Parathyroid adenoma (tissue), 2 donors: ENCODE measurements at regions not wholly inside any gene's neighbourhood (a gene's known extent, or its start where the extent isn't known, plus 50 kb on each side); places are given as distances from the start of the nearest gene placed in this dataset.

Experiments used
- H2AFZ ChIP-seq: fragments of 300-600 bp; sonication (generic); one replicate; pipeline ENCODE4 v1.7.0; 2017; ENCODE audit warnings: antibody characterized with exemption, mild to moderate bottlenecking
- H3K27ac ChIP-seq: fragments of 300-600 bp; sonication (generic); one replicate; pipeline ENCODE4 v1.7.0; 2017
- H3K27me3 ChIP-seq: fragments of 300-600 bp; sonication (generic); one replicate; pipeline ENCODE4 v1.7.0; 2017; ENCODE audit warnings: low read length; ENCODE audit not compliant: control insufficient read depth, insufficient read depth
- H3K36me3 ChIP-seq: fragments of 300-600 bp; sonication (generic); one replicate; pipeline ENCODE4 v1.7.0; 2017; ENCODE audit warnings: low read length; ENCODE audit not compliant: control insufficient read depth, insufficient read depth
- H3K4me1 ChIP-seq: fragments of 300-600 bp; sonication (generic); one replicate; pipeline ENCODE4 v1.7.0; 2017; ENCODE audit warnings: control low read depth
- H3K4me2 ChIP-seq: fragments of 300-600 bp; sonication (generic); one replicate; pipeline ENCODE4 v1.7.0; 2017; ENCODE audit warnings: low read length
- H3K4me3 ChIP-seq: fragments of 300-600 bp; sonication (generic); one replicate; pipeline ENCODE4 v1.7.0; 2017; ENCODE audit warnings: low read depth, low read length
- H3K79me2 ChIP-seq: fragments of 300-600 bp; sonication (generic); one replicate; pipeline ENCODE4 v1.7.0; 2017; ENCODE audit warnings: control low read depth
- H3K9ac ChIP-seq: fragments of 300-600 bp; sonication (generic); one replicate; pipeline ENCODE4 v1.7.0; 2017; ENCODE audit warnings: mild to moderate bottlenecking
- H3K9me3 ChIP-seq: fragments of 300-600 bp; sonication (generic); one replicate; pipeline ENCODE4 v1.7.0; 2017; ENCODE audit warnings: low read length; ENCODE audit not compliant: control insufficient read depth
- CTCF ChIP-seq: fragments of 300-600 bp; sonication (generic); IDR thresholded peaks from one replicate; pipeline ENCODE4 v1.7.0; 2017; ENCODE audit warnings: antibody characterized with exemption, mild to moderate bottlenecking
- donor health status: primary hyperparathyroidism.

DNA sequence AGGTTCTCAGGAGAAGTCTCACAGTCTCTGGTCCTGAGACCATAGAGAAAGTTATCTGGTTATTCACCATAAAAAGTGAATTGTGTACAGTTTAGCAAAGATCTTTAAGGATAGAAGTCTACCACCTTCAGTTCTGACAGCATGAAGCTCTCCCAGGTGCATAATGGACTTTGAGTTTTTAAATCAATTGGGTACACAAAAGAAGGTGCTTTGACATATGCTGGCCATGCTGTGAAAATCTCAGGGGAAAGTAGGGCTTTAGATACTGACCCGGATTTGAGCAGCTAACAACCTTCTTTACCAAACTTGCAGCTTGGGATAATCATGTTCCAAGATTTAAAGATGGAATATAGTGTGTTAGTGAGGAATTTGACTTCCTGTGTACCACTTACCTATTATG lies 264.2 kb downstream of the ZSWIM6 start:
- no peaks in the 10 kb centered on the region for H3K27me3 ChIP-seq
- TF ChIP-seq CTCF = no peak
- no peaks in the 10 kb centered on the region for H3K4me1 ChIP-seq
- H3K9ac ChIP-seq = no peak overlapping the region
- no peak overlapping the region for H3K4me2 ChIP-seq
- H3K27ac ChIP-seq = no peak overlapping the region
- H2AFZ ChIP-seq = no peak overlapping the region
- H3K4me3 ChIP-seq = no peak overlapping the region
- H3K79me2 ChIP-seq = no peaks in the 10 kb centered on the region
- H3K9me3 ChIP-seq = no peaks in the 10 kb centered on the region
- no peaks in the 10 kb centered on the region for H3K36me3 ChIP-seq

- Histone ChIP-seq H3K4me3 (no peak overlapping the region), H3K36me3 (no peaks in the 10 kb centered on the region), H3K27me3 (no peaks in the 10 kb centered on the region), H3K9ac (no peak overlapping the region), H3K27ac (no peak overlapping the region), H3K4me2 (no peak overlapping the region), H3K9me3 (no peaks in the 10 kb centered on the region), H3K79me2 (no peaks in the 10 kb centered on the region), H2AFZ (no peak overlapping the region), H3K4me1 (no peaks in the 10 kb centered on the region)
- TF ChIP-seq CTCF = no peak
Observed at GRCh38 chr5:61597684-61598083, 265.6 kb downstream of the ZSWIM6 start.

- no peak for TF ChIP-seq CTCF
- H3K4me2 ChIP-seq = no peak overlapping the region
Observed at GRCh38 chr5:61598126-61598525, 266.1 kb downstream of the ZSWIM6 start.

GRCh38 chr5:61599370-61600122 lies 267.5 kb downstream of the ZSWIM6 start:
- TF ChIP-seq CTCF = no peak
- no peaks in the 10 kb centered on the region for H3K4me1 ChIP-seq
- no peak overlapping the region for H3K4me3 ChIP-seq
- H3K9me3 ChIP-seq = no peaks in the 10 kb centered on the region
- H3K27ac ChIP-seq = no peak overlapping the region
- no peaks in the 10 kb centered on the region for H3K36me3 ChIP-seq
- no peaks in the 10 kb centered on the region for H3K79me2 ChIP-seq
- no peak overlapping the region for H3K4me2 ChIP-seq
- no peak overlapping the region for H3K9ac ChIP-seq
- H2AFZ ChIP-seq = no peak overlapping the region
- H3K27me3 ChIP-seq = no peaks in the 10 kb centered on the region

More at GRCh38 chr5:61598126-61598525, 266.1 kb downstream of the ZSWIM6 start:
- H3K4me3 ChIP-seq = no peak overlapping the region
- no peaks in the 10 kb centered on the region for H3K36me3 ChIP-seq
- no peak overlapping the region for H3K27ac ChIP-seq
- no peaks in the 10 kb centered on the region for H3K4me1 ChIP-seq
- H3K9ac ChIP-seq = no peak overlapping the region
- no peaks in the 10 kb centered on the region for H3K9me3 ChIP-seq
- H3K79me2 ChIP-seq = no peaks in the 10 kb centered on the region
- no peaks in the 10 kb centered on the region for H3K27me3 ChIP-seq
- H2AFZ ChIP-seq = no peak overlapping the region

DNA sequence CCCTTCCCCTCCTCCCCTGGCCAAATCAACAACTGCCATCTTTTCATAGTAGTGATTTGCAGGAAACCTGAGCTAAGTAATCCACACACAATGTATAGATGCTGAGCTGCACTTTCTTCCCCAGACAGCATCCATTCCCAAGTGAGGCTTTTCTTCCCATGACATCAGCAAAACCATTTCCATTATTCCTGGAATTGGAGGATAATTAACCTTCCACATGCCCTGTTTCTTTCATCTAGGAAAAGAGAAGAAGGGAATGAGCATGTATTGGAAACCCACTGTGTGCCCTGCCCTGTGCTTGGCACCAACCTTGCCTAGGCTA lies 268.0 kb downstream of the ZSWIM6 start:
- TF ChIP-seq CTCF = no peak
- no peaks in the 10 kb centered on the region for H3K27me3 ChIP-seq
- H3K36me3 ChIP-seq = no peaks in the 10 kb centered on the region
- no peaks in the 10 kb centered on the region for H3K4me1 ChIP-seq
- no peak overlapping the region for H3K4me3 ChIP-seq
- no peak overlapping the region for H3K9ac ChIP-seq
- no peak overlapping the region for H3K4me2 ChIP-seq
- no peaks in the 10 kb centered on the region for H3K9me3 ChIP-seq
- H2AFZ ChIP-seq = no peak overlapping the region
- no peaks in the 10 kb centered on the region for H3K79me2 ChIP-seq
- H3K27ac ChIP-seq = no peak overlapping the region
